ENCODE measurements at regions not wholly inside any gene's neighbourhood (a gene's known extent, or its start where the extent isn't known, plus 50 kb on each side); places are given as distances from the start of the nearest gene placed in this dataset.

- Histone ChIP-seq H4K20me1 (ENCODE audit: control insufficient read depth, extremely low read depth, insufficient read depth, low read length) (no peaks in the 10 kb centered on the region), H3K4me1 (ENCODE audit: control insufficient read depth, extremely low read depth, insufficient read depth, low read length) (peaks cover 14% of the 10 kb centered on the region), H3K9ac (ENCODE audit: control insufficient read depth, extremely low read depth, insufficient read depth, low read length) (no peak overlapping the region), H3K27ac (ENCODE audit: control insufficient read depth, insufficient read depth, low read length) (no peak overlapping the region), H3K4me3 (ENCODE audit: control insufficient read depth in 2 of 3, extremely low read depth in 1 of 3, insufficient read depth in 2 of 3, low read depth in 1 of 3, low read length in 3 of 3) (no peak overlapping the region), H3K9me1 (ENCODE audit: control insufficient read depth, extremely low read depth, insufficient read depth, low read length) (no peaks in the 10 kb centered on the region), H3K4me2 (ENCODE audit: control insufficient read depth, extremely low read depth, insufficient read depth, low read depth, low read length) (peak overlapping the region; percentile 10), H3K36me3 (ENCODE audit: control insufficient read depth in 2 of 2, extremely low read depth in 1 of 2, insufficient read depth in 2 of 2, low read length in 2 of 2) (no peaks in the 10 kb centered on the region), H3K27me3 (ENCODE audit: control insufficient read depth, extremely low read depth, insufficient read depth, low read length) (no peaks in the 10 kb centered on the region), H3K79me2 (ENCODE audit: control insufficient read depth, insufficient read depth, low read length) (no peaks in the 10 kb centered on the region), H2AFZ (ENCODE audit: control insufficient read depth, low read length) (peak overlapping the region; percentile 59), H3K9me3 (ENCODE audit: control insufficient read depth, low read depth, low read length) (no peaks in the 10 kb centered on the region)
- DNase-seq (ENCODE audit: low read depth, low spot score) (no peak), FAIRE-seq (no peak)
- dilution Hi-C loops (cut with MboI; ENCODE audit: extremely low pct_ligation_motif_present, low sequenced_read_pairs): no loop called here
- TF ChIP-seq, protein P1, sequence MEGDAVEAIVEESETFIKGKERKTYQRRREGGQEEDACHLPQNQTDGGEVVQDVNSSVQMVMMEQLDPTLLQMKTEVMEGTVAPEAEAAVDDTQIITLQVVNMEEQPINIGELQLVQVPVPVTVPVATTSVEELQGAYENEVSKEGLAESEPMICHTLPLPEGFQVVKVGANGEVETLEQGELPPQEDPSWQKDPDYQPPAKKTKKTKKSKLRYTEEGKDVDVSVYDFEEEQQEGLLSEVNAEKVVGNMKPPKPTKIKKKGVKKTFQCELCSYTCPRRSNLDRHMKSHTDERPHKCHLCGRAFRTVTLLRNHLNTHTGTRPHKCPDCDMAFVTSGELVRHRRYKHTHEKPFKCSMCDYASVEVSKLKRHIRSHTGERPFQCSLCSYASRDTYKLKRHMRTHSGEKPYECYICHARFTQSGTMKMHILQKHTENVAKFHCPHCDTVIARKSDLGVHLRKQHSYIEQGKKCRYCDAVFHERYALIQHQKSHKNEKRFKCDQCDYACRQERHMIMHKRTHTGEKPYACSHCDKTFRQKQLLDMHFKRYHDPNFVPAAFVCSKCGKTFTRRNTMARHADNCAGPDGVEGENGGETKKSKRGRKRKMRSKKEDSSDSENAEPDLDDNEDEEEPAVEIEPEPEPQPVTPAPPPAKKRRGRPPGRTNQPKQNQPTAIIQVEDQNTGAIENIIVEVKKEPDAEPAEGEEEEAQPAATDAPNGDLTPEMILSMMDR (optimal IDR thresholded peaks at IDR 0.05 in 1 of 3, IDR thresholded peaks at IDR 0.05 in 1 of 3, conservative IDR thresholded peaks at IDR 0.05 in 1 of 3; ENCODE audit: extremely low read depth in 1 of 3, insufficient read depth in 2 of 3, low read length in 3 of 3): no peak
- TF ChIP-seq EZH2 (IDR thresholded peaks at IDR 0.05; ENCODE audit: low read length): no peak
Measured at GRCh38 chr17:54418467-54418866, 482.2 kb upstream of the TOM1L1 start.

GRCh38 chr17:54425671-54426070 lies 475.0 kb upstream of the TOM1L1 start:
- Histone ChIP-seq H3K36me3 (ENCODE audit: control insufficient read depth in 2 of 2, extremely low read depth in 1 of 2, insufficient read depth in 2 of 2, low read length in 2 of 2) (no peaks in the 10 kb centered on the region), H3K27ac (ENCODE audit: control insufficient read depth, insufficient read depth, low read length) (no peak overlapping the region), H3K9ac (ENCODE audit: control insufficient read depth, extremely low read depth, insufficient read depth, low read length) (no peak overlapping the region), H2AFZ (ENCODE audit: control insufficient read depth, low read length) (no peak overlapping the region), H3K9me3 (ENCODE audit: control insufficient read depth, low read depth, low read length) (no peaks in the 10 kb centered on the region), H3K4me2 (ENCODE audit: control insufficient read depth, extremely low read depth, insufficient read depth, low read depth, low read length) (no peak overlapping the region), H3K79me2 (ENCODE audit: control insufficient read depth, insufficient read depth, low read length) (no peaks in the 10 kb centered on the region), H3K4me3 (ENCODE audit: control insufficient read depth in 2 of 3, extremely low read depth in 1 of 3, insufficient read depth in 2 of 3, low read depth in 1 of 3, low read length in 3 of 3) (no peak overlapping the region), H3K4me1 (ENCODE audit: control insufficient read depth, extremely low read depth, insufficient read depth, low read length) (no peaks in the 10 kb centered on the region), H3K27me3 (ENCODE audit: control insufficient read depth, extremely low read depth, insufficient read depth, low read length) (no peaks in the 10 kb centered on the region), H3K9me1 (ENCODE audit: control insufficient read depth, extremely low read depth, insufficient read depth, low read length) (no peaks in the 10 kb centered on the region), H4K20me1 (ENCODE audit: control insufficient read depth, extremely low read depth, insufficient read depth, low read length) (no peaks in the 10 kb centered on the region)
- DNase-seq (ENCODE audit: low read depth, low spot score) (no peak), FAIRE-seq (no peak)
- TF ChIP-seq, protein P1 (optimal IDR thresholded peaks at IDR 0.05 in 1 of 3, IDR thresholded peaks at IDR 0.05 in 1 of 3, conservative IDR thresholded peaks at IDR 0.05 in 1 of 3; ENCODE audit: extremely low read depth in 1 of 3, insufficient read depth in 2 of 3, low read length in 3 of 3): no peak
- no peak for TF ChIP-seq EZH2 (IDR thresholded peaks at IDR 0.05; ENCODE audit: low read length)
- dilution Hi-C loops (cut with MboI; ENCODE audit: extremely low pct_ligation_motif_present, low sequenced_read_pairs): loop anchor here (25.0 kb wide), 1 partner anchor 462 kb away; no protein-coding TSS in a partner anchor
